NCI-H446 (cell line): ENCODE measurements at regions not wholly inside any gene's neighbourhood (a gene's known extent, or its start where the extent isn't known, plus 50 kb on each side); places are given as distances from the start of the nearest gene placed in this dataset.
"Not testable (repeated sequence)": the region's sequence is repeated elsewhere in the genome, so short reads cannot be mapped to it uniquely, and the experiment has no call there.

Experiments used
- DNase-seq, 2 experiments: peaks; one replicate each; lab custom pipeline; 2025; lab: John Stamatoyannopoulos, UW

GRCh38 chr6:74018825-74019224 is 322.8 kb downstream of the CD109 start:
- DNase-seq: no peak

GRCh38 chr6:74015427-74015826 is 319.4 kb downstream of the CD109 start:
- DNase-seq: no peak

- DNase-seq: no peak
Observed at GRCh38 chr6:74000666-74001490, 304.9 kb downstream of the CD109 start.

- DNase-seq: not testable (repeated sequence)
Observed at GRCh38 chr6:73990609-73991238, 294.7 kb downstream of the CD109 start.

GRCh38 chr6:73989428-73989827 is 293.4 kb downstream of the CD109 start:
- DNase-seq: no peak

- peak in 1 of 2 experiments; percentile 0 for DNase-seq
Observed at GRCh38 chr6:73985891-73986290, 289.9 kb downstream of the CD109 start.

GRCh38 chr6:73984571-73985210 is 288.7 kb downstream of the CD109 start:
- DNase-seq: no peak

- DNase-seq: no peak
Observed at GRCh38 chr6:73983367-73983766, 287.4 kb downstream of the CD109 start.

- DNase-seq: no peak
Observed at GRCh38 chr6:73980096-73980495, 284.1 kb downstream of the CD109 start.

- no peak for DNase-seq
Observed at GRCh38 chr6:73978330-73978729, 282.3 kb downstream of the CD109 start.

GRCh38 chr6:73972518-73972917 is 276.5 kb downstream of the CD109 start:
- DNase-seq: not testable (repeated sequence)

GRCh38 chr6:73969971-73970970 is 274.3 kb downstream of the CD109 start:
- peak in 1 of 2 experiments; percentile 3 for DNase-seq

- DNase-seq: no peak
Observed at GRCh38 chr6:73968221-73968757, 272.3 kb downstream of the CD109 start.

- DNase-seq: no peak
Observed at GRCh38 chr6:73965539-73966029, 269.6 kb downstream of the CD109 start.

GRCh38 chr6:73964241-73964854 is 268.3 kb downstream of the CD109 start:
- DNase-seq: no peak

- no peak for DNase-seq
Observed at GRCh38 chr6:73962884-73963283, 266.9 kb downstream of the CD109 start.

GRCh38 chr6:73956305-73956704 is 260.3 kb downstream of the CD109 start:
- no peak for DNase-seq

- DNase-seq: no peak
Observed at GRCh38 chr6:73955800-73956199, 259.8 kb downstream of the CD109 start.

GRCh38 chr6:73954881-73955280 is 258.9 kb downstream of the CD109 start:
- no peak for DNase-seq

- DNase-seq: no peak
Observed at GRCh38 chr6:73951183-73951582, 255.2 kb downstream of the CD109 start.
